Gastrocnemius medialis (tissue), 4 donors: ENCODE measurements at regions not wholly inside any gene's neighbourhood (a gene's known extent, or its start where the extent isn't known, plus 50 kb on each side); places are given as distances from the start of the nearest gene placed in this dataset.

Source experiments
- CTCF ChIP-seq, 5 experiments: fragments of 450-650 bp in 3 of 5; fragments of 200-600 bp in 2 of 5; sonication (generic) in 2 of 5; IDR thresholded peaks in 4 of 5; conservative IDR thresholded peaks in 1 of 5; 1 replicate in 4 of 5; 2 replicates in 1 of 5; pipeline ENCODE4 v1.5.1; 2016 to 2019; ENCODE audit warnings: antibody characterized with exemption in 5 of 5, mild to moderate bottlenecking in 3 of 5, moderate library complexity in 3 of 5
- POLR2A ChIP-seq, 2 donors: fragments of 450-650 bp; IDR thresholded peaks; one replicate each; pipeline ENCODE4 v1.6.1; 2017; ENCODE audit warnings: antibody characterized with exemption in 2 of 2, mild to moderate bottlenecking in 2 of 2, moderate library complexity in 2 of 2

GRCh38 chr6:68025764-68026163 lies 609.3 kb upstream of the ADGRB3 start:
- TF ChIP-seq CTCF (IDR thresholded peaks at IDR 0.05 in 4 of 5, conservative IDR thresholded peaks at IDR 0.05 in 1 of 5): no peak
- no peak for TF ChIP-seq POLR2A (IDR thresholded peaks at IDR 0.05)
